ENCODE measurements at regions not wholly inside any gene's neighbourhood (a gene's known extent, or its start where the extent isn't known, plus 50 kb on each side); places are given as distances from the start of the nearest gene placed in this dataset.
"Not testable (repeated sequence)": the region's sequence is repeated elsewhere in the genome, so short reads cannot be mapped to it uniquely, and the experiment has no call there.

DNA sequence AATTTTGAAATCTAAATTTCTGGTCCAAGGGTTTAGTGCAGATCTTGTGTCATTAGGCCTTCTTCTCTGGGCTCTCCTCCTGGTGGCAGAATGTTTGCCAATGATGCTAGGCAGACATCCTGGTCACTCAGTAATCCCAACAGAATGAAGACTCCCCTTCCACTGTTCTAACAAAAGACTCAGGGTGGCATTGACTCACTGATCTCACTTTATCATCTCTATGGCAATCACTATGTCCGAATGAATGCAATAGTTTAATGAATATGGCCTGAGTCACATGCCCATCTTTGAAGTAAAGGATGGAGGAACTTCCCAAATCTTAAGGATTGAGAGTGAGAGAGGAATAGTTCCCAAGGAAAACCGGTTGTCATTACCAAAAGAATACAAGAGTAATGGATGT, 261.1 kb downstream of the KCNE4 start:
- no peaks in the 10 kb centered on the region for H3K36me3 ChIP-seq (ENCODE audit: control insufficient read depth in 1 of 2, insufficient read depth in 2 of 2, low read length in 1 of 2)
- WGBS, 2 donors = 91% methylated on average over 2 of the region's 2 CpGs
- no peaks in the 10 kb centered on the region for H3K9me3 ChIP-seq (ENCODE audit: control insufficient read depth, low read length)
- intact Hi-C loops (cut with DNase I) = no loop called here
- H3K4me1 ChIP-seq (ENCODE audit: control insufficient read depth in 1 of 2, insufficient read depth in 2 of 2, low read length in 2 of 2) = no peaks in the 10 kb centered on the region
- DNase-seq (no peak), ATAC-seq (ENCODE audit: low FRiP score) (no peak)
- H3K27ac ChIP-seq (ENCODE audit: low read depth in 1 of 2, low read length in 2 of 2) = no peak overlapping the region
- no peak overlapping the region for H3K4me3 ChIP-seq (ENCODE audit: low read length in 2 of 2)
- H3K27me3 ChIP-seq (ENCODE audit: control insufficient read depth in 1 of 2, insufficient read depth in 2 of 2, low read length in 1 of 2) = no peaks in the 10 kb centered on the region

DNA sequence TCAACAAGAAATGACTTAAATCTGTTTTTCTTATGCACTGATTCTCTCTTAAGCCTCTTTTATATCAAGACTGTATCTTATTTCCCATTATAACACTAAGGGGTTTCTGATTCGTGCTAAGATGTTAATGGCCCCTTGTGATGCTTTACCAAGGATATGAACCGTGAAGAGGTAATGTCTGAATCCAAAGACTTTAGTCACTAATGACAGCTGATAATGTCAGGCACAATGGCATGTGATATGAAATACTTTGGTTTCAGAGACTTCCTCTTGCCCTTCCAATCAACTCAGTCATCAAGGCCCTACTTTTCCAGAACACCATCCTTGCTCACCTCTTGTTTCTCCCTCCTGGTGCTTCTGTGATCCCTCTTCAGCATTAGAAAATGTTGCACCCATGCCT, 262.8 kb downstream of the KCNE4 start:
- 87 to 91% methylated on average over 2 of the region's 2 CpGs for whole genome bisulfite sequencing, 2 donors
- H3K36me3 ChIP-seq (ENCODE audit: control insufficient read depth in 1 of 2, insufficient read depth in 2 of 2, low read length in 1 of 2) = no peaks in the 10 kb centered on the region
- H3K27ac ChIP-seq (ENCODE audit: low read depth in 1 of 2, low read length in 2 of 2) = no peak overlapping the region
- H3K4me3 ChIP-seq (ENCODE audit: low read length in 2 of 2) = no peak overlapping the region
- no peaks in the 10 kb centered on the region for H3K27me3 ChIP-seq (ENCODE audit: control insufficient read depth in 1 of 2, insufficient read depth in 2 of 2, low read length in 1 of 2)
- no peaks in the 10 kb centered on the region for H3K9me3 ChIP-seq (ENCODE audit: control insufficient read depth, low read length)
- intact Hi-C loops (cut with DNase I) = no loop called here
- peaks cover 0 to 2% of the 10 kb centered on the region in 2 donors for H3K4me1 ChIP-seq (ENCODE audit: control insufficient read depth in 1 of 2, insufficient read depth in 2 of 2, low read length in 2 of 2)
- DNase-seq (no peak), ATAC-seq (ENCODE audit: low FRiP score) (no peak)

DNA sequence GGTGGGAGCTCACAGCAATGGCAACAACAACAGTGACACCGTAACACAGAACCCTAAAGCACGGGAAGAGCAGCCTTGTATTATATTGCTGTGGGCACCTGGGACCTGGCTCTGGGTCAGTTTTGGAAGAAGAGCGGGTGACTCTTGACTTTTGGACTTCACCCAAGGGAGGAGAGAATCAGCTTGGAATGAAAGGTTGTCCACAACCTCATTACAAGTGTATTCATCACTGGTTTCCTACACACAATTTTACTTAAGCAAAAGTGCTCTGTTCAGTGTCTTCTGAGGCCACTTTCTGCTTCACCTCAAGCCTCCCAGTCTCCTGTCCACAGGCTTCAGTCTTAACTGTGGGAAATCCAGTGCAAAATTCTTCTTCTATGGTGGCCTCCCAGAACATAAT, 263.8 kb downstream of the KCNE4 start:
- no peak overlapping the region for H3K4me3 ChIP-seq (ENCODE audit: low read length in 2 of 2)
- 84 to 90% methylated on average over 3 of the region's 3 CpGs for WGBS, 2 donors
- H3K36me3 ChIP-seq (ENCODE audit: control insufficient read depth in 1 of 2, insufficient read depth in 2 of 2, low read length in 1 of 2) = no peaks in the 10 kb centered on the region
- no peak overlapping the region for H3K27ac ChIP-seq (ENCODE audit: low read depth in 1 of 2, low read length in 2 of 2)
- DNase-seq (no peak), ATAC-seq (ENCODE audit: low FRiP score) (no peak)
- H3K27me3 ChIP-seq (ENCODE audit: control insufficient read depth in 1 of 2, insufficient read depth in 2 of 2, low read length in 1 of 2) = no peaks in the 10 kb centered on the region
- H3K9me3 ChIP-seq (ENCODE audit: control insufficient read depth, low read length) = no peaks in the 10 kb centered on the region
- intact Hi-C loops (cut with DNase I) = no loop called here
- H3K4me1 ChIP-seq (ENCODE audit: control insufficient read depth in 1 of 2, insufficient read depth in 2 of 2, low read length in 2 of 2) = peaks cover 0 to 2% of the 10 kb centered on the region in 2 donors

DNA sequence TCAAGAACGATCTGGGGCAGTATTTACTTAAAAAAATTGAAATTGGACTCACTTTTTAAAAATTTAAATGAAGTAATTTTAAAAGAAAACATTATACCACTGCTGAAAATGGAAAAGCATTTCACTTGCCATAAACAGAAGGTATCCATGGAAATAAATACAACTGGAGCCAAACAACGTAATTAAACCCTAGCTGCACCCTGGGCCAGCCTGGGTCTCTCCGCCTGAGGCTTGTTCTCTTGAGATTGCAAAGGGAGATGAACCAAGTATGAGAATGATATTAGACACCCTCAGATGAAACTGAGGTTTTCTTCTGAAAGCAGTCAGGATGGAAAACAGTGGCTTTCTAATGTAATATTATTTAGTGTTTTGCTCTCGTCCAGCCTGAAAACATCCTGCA, 264.4 kb downstream of the KCNE4 start:
- intact Hi-C loops (cut with DNase I) = no loop called here
- ATAC-seq (ENCODE audit: low FRiP score) (no peak), DNase-seq (no peak)
- no peak overlapping the region for H3K27ac ChIP-seq (ENCODE audit: low read depth in 1 of 2, low read length in 2 of 2)
- H3K4me1 ChIP-seq (ENCODE audit: control insufficient read depth in 1 of 2, insufficient read depth in 2 of 2, low read length in 2 of 2) = peaks cover 0 to 2% of the 10 kb centered on the region in 2 donors
- no peaks in the 10 kb centered on the region for H3K27me3 ChIP-seq (ENCODE audit: control insufficient read depth in 1 of 2, insufficient read depth in 2 of 2, low read length in 1 of 2)
- no peaks in the 10 kb centered on the region for H3K36me3 ChIP-seq (ENCODE audit: control insufficient read depth in 1 of 2, insufficient read depth in 2 of 2, low read length in 1 of 2)
- no peaks in the 10 kb centered on the region for H3K9me3 ChIP-seq (ENCODE audit: control insufficient read depth, low read length)
- no peak overlapping the region for H3K4me3 ChIP-seq (ENCODE audit: low read length in 2 of 2)
- 23% methylated on average over 4 of the region's 4 CpGs for WGBS, 2 donors

- Histone ChIP-seq H3K36me3 (ENCODE audit: control insufficient read depth in 1 of 2, insufficient read depth in 2 of 2, low read length in 1 of 2) (no peaks in the 10 kb centered on the region), H3K4me3 (ENCODE audit: low read length in 2 of 2) (no peak overlapping the region), H3K27me3 (ENCODE audit: control insufficient read depth in 1 of 2, insufficient read depth in 2 of 2, low read length in 1 of 2) (no peaks in the 10 kb centered on the region), H3K4me1 (ENCODE audit: control insufficient read depth in 1 of 2, insufficient read depth in 2 of 2, low read length in 2 of 2) (peaks cover 0 to 2% of the 10 kb centered on the region in 2 donors), H3K9me3 (ENCODE audit: control insufficient read depth, low read length) (no peaks in the 10 kb centered on the region), H3K27ac (ENCODE audit: low read depth in 1 of 2, low read length in 2 of 2) (peak overlapping the region in 1 of 2 donors; percentile 38)
- ATAC-seq (ENCODE audit: low FRiP score) (no peak), DNase-seq (no peak)
- intact Hi-C loops (cut with DNase I) = no loop called here
Measured at GRCh38 chr2:223319601-223320000, 267.6 kb downstream of the KCNE4 start.

DNA sequence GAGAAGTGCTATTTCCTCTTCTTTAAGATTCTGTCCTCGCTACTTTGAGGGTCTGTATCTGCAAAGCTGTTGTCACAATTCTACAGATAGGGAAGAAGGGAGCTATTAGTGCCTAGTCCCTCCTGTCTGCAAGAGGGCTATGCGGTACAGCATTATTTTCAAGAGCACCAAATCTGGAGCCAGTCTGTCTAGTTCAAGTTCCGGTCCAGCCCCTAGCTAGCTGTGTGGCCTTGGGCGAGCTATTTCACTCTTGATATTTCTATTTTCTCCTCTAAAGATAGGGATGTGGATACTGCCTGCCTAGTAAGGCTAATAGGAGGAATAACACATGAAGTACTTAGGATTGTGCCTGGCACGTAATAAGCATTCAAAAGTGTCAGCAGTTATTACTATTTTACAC, 272.4 kb downstream of the KCNE4 start:
- Histone ChIP-seq H3K4me3 (ENCODE audit: low read length in 2 of 2) (no peak overlapping the region), H3K4me1 (ENCODE audit: control insufficient read depth in 1 of 2, insufficient read depth in 2 of 2, low read length in 2 of 2) (peaks cover 0 to 2% of the 10 kb centered on the region in 2 donors), H3K36me3 (ENCODE audit: control insufficient read depth in 1 of 2, insufficient read depth in 2 of 2, low read length in 1 of 2) (no peaks in the 10 kb centered on the region), H3K27ac (ENCODE audit: low read depth in 1 of 2, low read length in 2 of 2) (no peak overlapping the region), H3K27me3 (ENCODE audit: control insufficient read depth in 1 of 2, insufficient read depth in 2 of 2, low read length in 1 of 2) (no peaks in the 10 kb centered on the region), H3K9me3 (ENCODE audit: control insufficient read depth, low read length) (no peaks in the 10 kb centered on the region)
- intact Hi-C loops (cut with DNase I) = no loop called here
- ATAC-seq (ENCODE audit: low FRiP score) (peak; percentile 7), DNase-seq (no peak)
- 5 to 8% methylated on average over 5 of the region's 5 CpGs for WGBS, 2 donors

DNA sequence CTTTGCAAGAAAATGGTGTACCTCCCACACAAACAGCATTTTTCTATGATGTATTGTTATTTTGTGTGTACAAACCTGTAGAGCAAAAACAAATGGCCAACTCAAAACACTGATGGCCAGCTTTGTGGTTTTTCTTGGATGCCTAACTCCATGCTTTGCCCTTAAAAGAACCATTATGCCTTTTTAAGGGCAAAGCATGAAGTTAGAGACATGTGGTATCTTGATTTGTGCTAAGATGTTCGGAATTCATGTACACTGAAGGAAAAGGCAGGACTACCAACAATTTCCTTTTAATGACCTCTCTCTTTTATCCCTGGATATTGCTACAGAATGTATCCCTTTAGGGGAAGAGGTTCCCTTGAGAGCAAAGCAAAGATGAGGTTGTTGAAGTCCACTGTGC, 273.6 kb downstream of the SCG2 start:
- Histone ChIP-seq H3K4me3 (ENCODE audit: low read length in 2 of 2) (no peak overlapping the region), H3K27me3 (ENCODE audit: control insufficient read depth in 1 of 2, insufficient read depth in 2 of 2, low read length in 1 of 2) (no peaks in the 10 kb centered on the region), H3K9me3 (ENCODE audit: control insufficient read depth, low read length) (no peaks in the 10 kb centered on the region), H3K27ac (ENCODE audit: low read depth in 1 of 2, low read length in 2 of 2) (no peak overlapping the region), H3K36me3 (ENCODE audit: control insufficient read depth in 1 of 2, insufficient read depth in 2 of 2, low read length in 1 of 2) (no peaks in the 10 kb centered on the region), H3K4me1 (ENCODE audit: control insufficient read depth in 1 of 2, insufficient read depth in 2 of 2, low read length in 2 of 2) (peaks cover 0 to 2% of the 10 kb centered on the region in 2 donors)
- DNase-seq (no peak), ATAC-seq (ENCODE audit: low FRiP score) (no peak)
- intact Hi-C loops (cut with DNase I) = no loop called here
- 42 to 50% methylated on average over 1 of the region's 1 CpG for WGBS, 2 donors

DNA sequence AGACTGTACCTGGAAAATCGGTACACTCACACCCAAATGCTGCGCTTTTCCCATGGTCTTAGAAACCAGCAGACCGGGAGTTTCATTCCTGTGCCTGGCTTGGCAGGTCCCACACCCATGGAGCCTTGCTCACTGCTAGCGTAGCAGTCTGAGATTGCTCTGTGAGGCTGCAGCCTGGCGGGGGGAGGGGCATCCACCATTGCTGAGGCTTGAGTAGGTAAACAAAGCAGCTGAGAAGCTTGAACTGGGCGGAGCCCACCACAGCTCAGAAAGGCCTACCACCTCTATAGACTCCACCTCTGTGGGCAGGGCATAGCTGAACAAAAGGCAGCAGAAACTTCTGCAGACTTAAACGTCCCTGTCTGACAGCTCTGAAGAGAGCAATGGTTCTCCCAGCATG, 271.4 kb downstream of the SCG2 start:
- H3K27me3 ChIP-seq (ENCODE audit: control insufficient read depth in 1 of 2, insufficient read depth in 2 of 2, low read length in 1 of 2); H3K36me3 ChIP-seq (ENCODE audit: control insufficient read depth in 1 of 2, insufficient read depth in 2 of 2, low read length in 1 of 2); intact Hi-C loops (cut with DNase I); H3K9me3 ChIP-seq (ENCODE audit: control insufficient read depth, low read length); H3K4me1 ChIP-seq (ENCODE audit: control insufficient read depth in 1 of 2, insufficient read depth in 2 of 2, low read length in 2 of 2); ATAC-seq (ENCODE audit: low FRiP score); H3K27ac ChIP-seq (ENCODE audit: low read depth in 1 of 2, low read length in 2 of 2); H3K4me3 ChIP-seq (ENCODE audit: low read length in 2 of 2); DNase-seq: not testable (repeated sequence)
- WGBS, 2 donors = 82 to 88% methylated on average over 7 of the region's 7 CpGs

DNA sequence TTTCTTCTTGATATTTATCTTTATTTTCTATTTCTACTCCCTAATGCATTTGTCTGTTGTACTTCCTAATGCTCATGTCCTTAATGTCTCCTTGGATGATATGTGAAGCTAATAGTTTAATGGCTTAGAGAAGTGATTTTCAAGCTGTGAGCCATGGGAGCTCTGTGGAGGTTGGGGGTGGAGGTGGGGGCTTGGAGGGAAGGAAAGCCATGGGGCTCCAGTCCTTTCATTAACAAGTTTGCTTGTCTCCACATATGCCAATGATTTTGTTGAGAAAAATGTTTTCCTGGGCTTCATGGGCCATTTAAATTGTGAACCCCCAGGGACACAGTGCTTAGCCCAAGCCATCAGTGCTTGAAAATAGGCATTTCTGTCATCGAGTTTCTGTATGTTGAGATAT, 264.1 kb downstream of the SCG2 start:
- Histone ChIP-seq H3K27ac (ENCODE audit: low read depth in 1 of 2, low read length in 2 of 2) (no peak overlapping the region), H3K27me3 (ENCODE audit: control insufficient read depth in 1 of 2, insufficient read depth in 2 of 2, low read length in 1 of 2) (no peaks in the 10 kb centered on the region), H3K36me3 (ENCODE audit: control insufficient read depth in 1 of 2, insufficient read depth in 2 of 2, low read length in 1 of 2) (no peaks in the 10 kb centered on the region), H3K4me3 (ENCODE audit: low read length in 2 of 2) (no peak overlapping the region), H3K4me1 (ENCODE audit: control insufficient read depth in 1 of 2, insufficient read depth in 2 of 2, low read length in 2 of 2) (no peaks in the 10 kb centered on the region), H3K9me3 (ENCODE audit: control insufficient read depth, low read length) (no peaks in the 10 kb centered on the region)
- no peak for DNase-seq
- intact Hi-C loops (cut with DNase I) = no loop called here
- 42 to 51% methylated on average over 1 of the region's 1 CpG for WGBS, 2 donors
- no peak for ATAC-seq (ENCODE audit: low FRiP score)
